Amniotic epithelial cell (primary cell): ENCODE measurements at regions not wholly inside any gene's neighbourhood (a gene's known extent, or its start where the extent isn't known, plus 50 kb on each side); places are given as distances from the start of the nearest gene placed in this dataset.
"Not testable (repeated sequence)": the region's sequence is repeated elsewhere in the genome, so short reads cannot be mapped to it uniquely, and the experiment has no call there.

Experiments used
- DNase-seq: peaks from one replicate; pipeline ENCODE4 v3.0.0-alpha.2; 2010; ENCODE audit warnings: low read depth

- DNase-seq: no peak
Measured at GRCh38 chr6:78593898-78594667, 273.3 kb upstream of the IRAK1BP1 start.

GRCh38 chr6:78594668-78595066 lies 272.7 kb upstream of the IRAK1BP1 start:
- no peak for DNase-seq

- DNase-seq: no peak
Measured at GRCh38 chr6:78597966-78598365, 269.4 kb upstream of the IRAK1BP1 start.

GRCh38 chr6:78598966-78599365 lies 268.4 kb upstream of the IRAK1BP1 start:
- DNase-seq: peak; percentile 58

- DNase-seq: no peak
Measured at GRCh38 chr6:78599526-78599925, 267.8 kb upstream of the IRAK1BP1 start.

GRCh38 chr6:78605909-78606446 lies 261.4 kb upstream of the IRAK1BP1 start:
- DNase-seq: peak; percentile 48

DNA sequence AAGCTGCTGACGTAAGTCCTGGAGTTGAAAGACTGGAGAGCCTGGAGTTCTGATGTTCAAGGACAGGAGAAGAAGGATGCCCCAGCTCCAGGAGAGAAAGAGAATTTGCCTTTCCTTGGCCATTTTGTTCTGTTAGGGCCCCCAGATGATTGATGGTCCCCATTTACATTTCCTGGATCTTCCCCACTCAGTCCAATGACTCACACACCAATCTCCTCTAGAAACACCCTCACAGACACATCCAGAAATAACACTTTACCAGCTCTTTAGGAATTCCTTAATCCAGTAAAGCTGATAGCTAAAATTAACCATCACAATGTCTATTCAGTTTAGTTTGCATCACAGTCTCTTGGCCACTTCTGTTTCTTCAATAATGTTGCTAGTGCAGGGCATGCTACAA lies 260.2 kb upstream of the IRAK1BP1 start:
- peak; percentile 52 for DNase-seq

GRCh38 chr6:78611102-78611620 lies 256.2 kb upstream of the IRAK1BP1 start:
- no peak for DNase-seq

DNA sequence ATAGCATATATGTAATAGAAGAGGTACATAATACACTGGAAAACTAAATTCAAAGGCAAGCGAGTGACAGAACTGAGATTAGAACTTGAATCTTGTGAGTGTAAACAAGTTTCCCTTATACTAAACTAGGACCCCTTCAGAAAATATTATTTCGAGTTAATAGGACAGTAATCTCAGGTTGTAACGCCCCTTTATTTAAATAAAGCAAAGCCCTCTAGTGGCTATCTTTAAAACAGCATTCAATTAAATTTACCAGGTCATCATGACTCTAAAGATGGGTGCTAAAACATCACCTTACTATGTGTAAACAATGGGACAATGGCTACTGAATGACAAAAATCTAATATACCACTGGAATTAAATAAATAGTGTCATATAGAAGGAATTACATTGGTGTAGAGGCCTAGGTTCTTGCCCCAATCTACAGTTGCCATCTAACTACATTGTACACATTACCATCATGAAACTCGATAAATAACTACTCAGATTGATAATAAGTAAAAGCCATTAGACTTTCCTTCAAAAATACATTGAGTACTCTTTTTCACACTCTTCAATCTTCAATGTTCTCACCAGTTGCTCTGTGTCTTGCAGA lies 255.4 kb upstream of the IRAK1BP1 start:
- DNase-seq: peak; percentile 22

GRCh38 chr6:78614961-78615360 lies 252.4 kb upstream of the IRAK1BP1 start:
- DNase-seq: no peak

- peak; percentile 16 for DNase-seq
Measured at GRCh38 chr6:78615430-78615904, 251.9 kb upstream of the IRAK1BP1 start.

DNA sequence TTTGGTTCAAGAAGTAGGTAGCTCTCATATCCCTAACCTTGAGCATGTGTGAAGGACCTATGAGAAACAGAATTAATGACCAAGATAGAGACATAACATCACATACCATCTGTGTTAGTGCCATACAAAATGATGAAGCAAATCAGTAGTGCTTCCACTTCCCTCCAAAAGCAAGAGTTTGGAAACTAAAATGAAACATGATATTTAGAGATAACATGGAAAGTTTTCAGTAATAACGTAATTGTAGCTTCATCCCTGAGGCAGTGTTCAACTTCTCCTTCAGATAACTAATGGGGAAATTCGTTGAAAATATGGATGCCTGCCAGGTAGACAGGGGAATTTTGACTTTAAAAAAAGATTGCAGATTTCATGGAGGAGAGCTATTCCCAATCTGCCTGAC lies 248.4 kb upstream of the IRAK1BP1 start:
- DNase-seq: no peak

DNA sequence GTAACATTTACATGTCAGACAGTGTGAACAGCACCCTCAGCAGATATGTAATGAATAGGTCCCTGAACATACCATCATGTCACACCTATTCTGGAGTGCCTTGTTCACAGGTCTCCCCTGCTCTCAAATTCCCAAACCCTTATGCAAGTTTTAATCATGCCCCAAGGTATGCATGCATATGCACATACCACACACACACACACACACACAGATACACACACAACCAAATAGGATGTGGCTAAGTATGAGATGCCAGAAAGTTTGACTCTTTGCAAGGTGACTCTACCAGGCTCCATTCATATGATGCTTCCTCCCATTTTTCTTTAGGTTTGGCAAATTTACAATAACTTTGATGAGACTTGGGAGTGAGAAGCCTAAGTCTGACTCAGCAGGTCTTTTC lies 243.8 kb upstream of the IRAK1BP1 start:
- DNase-seq: no peak

- DNase-seq: peak; percentile 42
Measured at GRCh38 chr6:78629154-78629721, 238.1 kb upstream of the IRAK1BP1 start.

DNA sequence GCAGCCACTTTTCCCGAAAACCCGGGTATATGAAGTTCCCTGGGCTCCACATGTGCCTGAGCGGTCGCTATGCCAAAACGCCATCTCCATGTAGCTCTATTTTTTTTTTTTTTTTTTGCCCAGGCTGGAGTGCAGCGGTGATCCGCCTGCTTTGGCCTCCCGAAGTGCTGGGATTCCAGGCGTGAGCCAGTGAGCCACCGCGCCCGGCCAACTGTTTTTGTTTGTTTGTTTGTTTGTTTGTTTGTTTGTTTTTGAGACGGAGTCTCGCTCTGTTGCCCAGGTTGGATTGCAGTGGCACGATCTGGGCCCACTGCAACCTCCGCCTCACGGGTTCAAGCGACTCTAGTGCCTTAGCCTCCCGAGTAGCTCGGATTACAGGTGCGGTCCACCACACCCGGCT lies 237.5 kb upstream of the IRAK1BP1 start:
- DNase-seq: no peak

DNA sequence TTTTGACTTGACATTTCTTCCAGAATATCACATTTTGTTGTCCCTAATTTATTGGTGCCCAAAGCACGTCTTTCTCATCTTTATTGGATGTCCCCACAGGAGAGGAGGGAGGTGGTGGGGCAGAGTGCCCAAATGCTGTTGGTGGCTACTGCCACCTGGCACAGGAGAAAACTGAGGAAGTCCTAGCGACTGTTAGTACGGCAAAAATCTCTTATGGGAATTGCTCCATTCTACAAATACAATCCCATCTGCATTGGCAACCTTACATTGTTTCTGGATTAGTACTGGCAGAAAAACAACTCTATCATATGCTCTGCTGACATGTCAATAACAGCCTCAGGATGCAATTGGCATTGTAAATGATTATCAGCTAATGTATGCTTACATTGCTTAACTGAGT lies 235.4 kb upstream of the IRAK1BP1 start:
- no peak for DNase-seq

- no peak for DNase-seq
Measured at GRCh38 chr6:78639111-78640110, 227.9 kb upstream of the IRAK1BP1 start.

DNA sequence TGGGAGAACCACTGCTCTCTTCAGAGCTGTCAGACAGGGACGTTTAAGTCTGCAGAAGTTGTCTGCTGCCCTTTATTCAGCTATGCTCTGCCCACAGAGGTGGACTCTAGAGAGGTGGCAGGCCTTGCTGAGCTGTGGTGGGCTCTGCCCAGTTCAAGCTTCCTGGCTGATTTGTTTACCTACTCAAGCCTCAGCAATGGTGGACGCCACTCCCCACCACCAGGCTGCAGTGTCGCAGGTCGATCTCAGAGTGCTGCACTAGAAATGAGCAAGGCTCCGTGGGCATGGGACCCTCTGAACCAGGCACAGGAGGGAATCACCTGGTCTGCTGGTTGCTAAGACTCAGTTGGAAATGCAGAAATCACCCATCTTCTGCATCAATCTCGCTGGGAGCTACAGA lies 223.4 kb upstream of the IRAK1BP1 start:
- DNase-seq: not testable (repeated sequence)

DNA sequence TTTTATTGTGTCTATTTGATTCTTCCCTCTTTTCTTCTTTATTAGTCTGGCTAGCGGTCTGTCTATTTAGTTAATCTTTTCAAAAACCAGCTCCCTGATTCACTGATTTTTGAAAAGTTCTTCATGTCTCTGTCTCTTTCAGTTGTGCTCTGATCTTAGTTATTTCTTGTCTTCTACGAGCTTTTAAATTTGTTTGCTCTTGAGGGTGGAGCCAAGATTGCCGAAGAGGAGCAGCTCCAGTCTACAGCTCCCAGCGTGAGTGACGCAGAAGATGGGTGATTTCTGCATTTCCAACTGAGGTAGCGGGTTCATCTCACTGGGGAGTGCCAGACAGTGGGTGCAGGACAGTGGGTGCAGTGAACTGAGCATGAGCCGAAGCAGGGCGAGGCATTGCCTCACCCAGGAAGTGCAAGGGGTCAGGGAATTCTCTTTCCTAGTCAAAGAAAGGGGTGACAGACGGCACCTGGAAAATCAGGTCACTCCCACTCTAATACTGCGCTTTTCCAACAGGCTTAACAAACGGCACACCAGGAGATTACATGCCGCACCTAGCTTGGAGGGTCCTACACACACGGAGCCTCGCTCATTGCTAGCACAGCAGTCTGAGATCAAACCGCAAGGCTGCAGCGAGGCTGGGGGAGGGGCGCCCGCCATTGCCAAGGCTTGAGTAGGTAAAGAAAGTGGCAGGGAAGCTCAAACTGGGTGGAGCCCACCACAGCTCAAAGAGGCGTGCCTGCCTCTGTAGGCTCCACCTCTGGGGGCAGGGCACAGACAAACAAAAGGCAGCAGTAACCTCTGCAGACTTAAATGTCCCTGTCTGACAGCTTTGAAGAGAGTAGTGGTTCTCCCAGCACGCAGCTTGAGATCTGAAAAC lies 220.6 kb upstream of the IRAK1BP1 start:
- not testable (repeated sequence) for DNase-seq

- DNase-seq: not testable (repeated sequence)
Measured at GRCh38 chr6:78665819-78666218, 201.5 kb upstream of the IRAK1BP1 start.

GRCh38 chr6:78666764-78667163 lies 200.6 kb upstream of the IRAK1BP1 start:
- no peak for DNase-seq
